Astrocyte (in vitro differentiated cells and primary cell): ENCODE measurements at regions not wholly inside any gene's neighbourhood (a gene's known extent, or its start where the extent isn't known, plus 50 kb on each side); places are given as distances from the start of the nearest gene placed in this dataset.

Experiments
- EZH2 ChIP-seq: IDR thresholded peaks from 2 replicates; pipeline ENCODE4 v1.6.1; 2012; ENCODE audit warnings: mild to moderate bottlenecking, low read length, inconsistent platforms; ENCODE audit not compliant: insufficient read depth
- TF ChIP-seq, protein P1 (sequence below): IDR thresholded peaks from 2 replicates; pipeline ENCODE4 v1.5.1; 2011; ENCODE audit warnings: low read depth, mild to moderate bottlenecking, inconsistent platforms, low read length, moderate library complexity; ENCODE audit not compliant: insufficient read depth

DNA sequence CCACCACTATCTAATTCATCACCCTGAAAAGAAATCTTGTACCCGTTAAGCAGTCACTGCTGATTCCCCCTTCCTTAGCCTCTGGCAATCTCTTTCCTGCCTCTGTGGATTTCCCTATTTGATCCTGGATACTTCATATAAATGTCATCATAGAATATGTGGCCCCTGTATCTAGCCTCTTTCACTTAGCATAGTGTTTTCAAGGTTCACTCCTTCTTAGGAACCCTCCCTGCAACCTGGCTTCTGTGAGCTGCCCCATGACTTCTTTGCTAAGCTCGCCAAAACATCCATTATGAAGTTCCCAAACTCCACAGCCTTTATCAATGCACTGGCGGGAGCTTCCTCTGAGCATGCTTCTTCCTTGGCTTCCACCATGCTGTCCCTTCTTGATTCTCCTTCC is 70.8 kb upstream of the PDZD8 start:
- no peak for TF ChIP-seq EZH2
- TF ChIP-seq, protein P1, sequence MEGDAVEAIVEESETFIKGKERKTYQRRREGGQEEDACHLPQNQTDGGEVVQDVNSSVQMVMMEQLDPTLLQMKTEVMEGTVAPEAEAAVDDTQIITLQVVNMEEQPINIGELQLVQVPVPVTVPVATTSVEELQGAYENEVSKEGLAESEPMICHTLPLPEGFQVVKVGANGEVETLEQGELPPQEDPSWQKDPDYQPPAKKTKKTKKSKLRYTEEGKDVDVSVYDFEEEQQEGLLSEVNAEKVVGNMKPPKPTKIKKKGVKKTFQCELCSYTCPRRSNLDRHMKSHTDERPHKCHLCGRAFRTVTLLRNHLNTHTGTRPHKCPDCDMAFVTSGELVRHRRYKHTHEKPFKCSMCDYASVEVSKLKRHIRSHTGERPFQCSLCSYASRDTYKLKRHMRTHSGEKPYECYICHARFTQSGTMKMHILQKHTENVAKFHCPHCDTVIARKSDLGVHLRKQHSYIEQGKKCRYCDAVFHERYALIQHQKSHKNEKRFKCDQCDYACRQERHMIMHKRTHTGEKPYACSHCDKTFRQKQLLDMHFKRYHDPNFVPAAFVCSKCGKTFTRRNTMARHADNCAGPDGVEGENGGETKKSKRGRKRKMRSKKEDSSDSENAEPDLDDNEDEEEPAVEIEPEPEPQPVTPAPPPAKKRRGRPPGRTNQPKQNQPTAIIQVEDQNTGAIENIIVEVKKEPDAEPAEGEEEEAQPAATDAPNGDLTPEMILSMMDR, result no peak
